ENCODE measurements at regions not wholly inside any gene's neighbourhood (a gene's known extent, or its start where the extent isn't known, plus 50 kb on each side); places are given as distances from the start of the nearest gene placed in this dataset.

DNA sequence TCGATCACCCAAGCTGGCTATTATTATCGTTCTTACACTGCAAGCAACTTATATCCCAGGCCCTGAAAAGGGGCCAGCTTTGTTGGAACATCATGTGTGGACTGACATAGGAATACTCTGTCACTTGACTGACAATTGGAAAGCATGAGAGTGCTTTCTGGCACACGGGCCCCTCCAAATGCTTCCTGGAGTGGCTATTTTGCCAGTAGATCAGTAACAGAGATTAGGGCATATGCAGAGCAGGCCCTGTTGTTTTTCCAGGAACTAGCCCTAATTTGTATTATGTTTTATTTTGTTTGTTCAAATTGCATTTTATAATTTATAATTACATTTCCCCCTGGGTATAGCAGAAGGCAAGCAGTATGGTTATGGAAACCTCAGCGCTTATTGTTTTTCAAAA, 170.1 kb upstream of the FRMD6 start:
- DNase-seq: no peak

DNA sequence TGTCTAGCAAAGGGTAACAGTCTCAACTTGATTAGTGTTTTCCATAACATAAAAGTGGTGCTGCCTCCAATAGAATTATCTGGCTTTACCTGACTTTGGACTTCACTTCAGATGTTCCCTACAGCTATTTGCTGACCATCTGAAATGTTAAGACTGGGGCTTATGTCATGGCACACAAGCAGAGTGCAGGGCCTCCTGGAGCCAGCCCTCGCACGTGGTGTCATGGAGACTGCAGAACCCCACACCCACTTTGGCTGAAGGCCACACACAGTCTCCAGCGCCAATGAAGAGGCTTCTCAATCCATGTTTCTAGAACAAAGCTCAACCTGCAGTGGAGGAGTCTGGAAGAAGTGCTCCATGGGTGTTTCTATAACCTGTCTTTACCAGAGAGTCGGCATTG, 169.6 kb upstream of the FRMD6 start:
- no peak for DNase-seq

DNA sequence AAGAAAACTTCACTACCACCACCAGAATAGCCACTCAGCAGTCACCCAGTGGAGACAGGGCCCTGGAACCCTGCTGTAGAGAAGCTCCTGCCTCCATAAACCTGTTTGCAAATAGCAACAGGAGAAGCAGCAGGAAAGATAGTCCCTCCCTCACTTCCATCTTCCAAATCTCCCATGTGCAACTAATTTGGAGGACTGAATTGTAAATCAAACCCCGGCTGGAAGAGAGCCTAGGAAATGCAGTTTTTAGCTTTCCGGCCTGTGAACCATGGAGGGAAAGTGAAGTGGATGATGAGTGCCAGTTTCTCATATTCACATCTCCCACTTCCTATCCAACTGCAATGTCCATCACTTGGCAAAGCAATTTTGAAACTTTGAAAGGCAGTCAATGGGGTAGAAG, 167.2 kb upstream of the FRMD6 start:
- DNase-seq: no peak

- no peak for DNase-seq
Observed at GRCh38 chr14:51485733-51486132, 166.0 kb upstream of the FRMD6 start.

DNA sequence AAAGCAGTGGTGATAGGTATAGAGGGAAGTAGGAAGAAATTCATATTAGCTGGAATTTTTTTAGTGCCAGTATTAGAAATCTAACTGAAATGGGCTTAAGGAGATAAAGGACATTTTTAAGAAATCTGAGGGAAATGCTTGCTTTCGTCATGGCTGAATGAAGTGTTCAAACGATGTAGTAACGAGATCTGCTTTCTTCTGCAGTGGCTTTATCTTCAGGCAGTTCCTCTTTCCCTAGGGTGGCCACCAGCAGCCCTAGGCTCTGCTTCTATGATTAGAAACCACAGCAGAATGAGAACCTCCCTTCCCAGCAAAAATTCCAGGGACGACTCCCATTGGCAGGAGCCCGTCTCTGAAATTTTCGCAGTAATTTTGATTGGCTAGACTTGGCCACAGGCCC, 163.9 kb upstream of the FRMD6 start:
- DNase-seq: no peak

DNA sequence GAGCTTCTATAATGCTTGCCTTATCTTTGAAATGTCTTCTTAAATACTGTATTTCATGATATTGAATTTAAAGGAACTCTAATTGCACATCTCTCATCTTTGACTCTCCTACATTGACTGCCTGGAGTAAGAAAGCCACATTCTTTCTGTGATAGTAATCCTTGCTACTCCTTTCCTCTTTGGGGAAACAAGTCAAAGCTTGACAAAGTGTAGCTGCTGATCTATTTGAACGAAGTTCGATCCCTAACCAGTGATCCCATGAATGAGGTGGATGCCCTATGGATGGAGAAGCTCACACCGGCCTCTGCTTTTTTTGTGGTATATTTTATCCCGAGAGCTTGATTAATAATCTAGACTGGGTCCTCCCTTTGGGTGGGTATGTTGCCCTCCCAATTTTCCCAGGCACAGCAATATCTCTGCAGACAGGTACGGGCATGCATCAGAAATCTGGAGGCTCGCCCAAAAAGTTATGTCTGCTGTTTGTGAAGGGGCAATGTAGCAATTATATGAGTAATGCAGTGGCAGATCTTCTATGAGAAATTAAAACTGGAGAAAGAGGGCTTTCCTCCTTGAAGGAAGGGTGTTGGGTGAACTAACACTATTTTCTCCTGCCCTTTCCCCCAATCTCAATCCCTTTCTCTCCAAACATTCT, 163.0 kb upstream of the FRMD6 start:
- DNase-seq: no peak

GRCh38 chr14:51490205-51490604, 161.5 kb upstream of the FRMD6 start:
- DNase-seq: no peak

- DNase-seq: no peak
Observed at GRCh38 chr14:51491036-51491545, 160.6 kb upstream of the FRMD6 start.

DNA sequence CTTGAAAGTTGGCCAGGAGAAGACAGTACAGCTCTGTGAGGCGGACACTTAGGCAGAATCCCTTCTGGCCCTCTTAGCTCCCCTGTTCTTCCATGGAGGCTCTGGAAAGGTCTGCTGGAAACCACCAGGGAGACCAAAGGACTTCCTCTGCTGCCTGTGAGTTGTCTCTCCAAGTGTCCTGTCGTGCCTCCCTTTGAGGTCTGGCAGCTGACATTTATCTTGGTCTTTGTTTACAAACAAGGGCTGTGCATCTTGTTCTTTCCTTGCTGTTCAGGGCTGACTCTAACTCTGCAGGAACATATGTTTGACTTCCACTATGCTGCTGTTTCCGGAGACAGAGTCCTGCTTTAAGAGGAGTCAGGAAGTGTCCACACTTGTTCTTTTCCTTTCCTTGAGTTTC, 159.9 kb upstream of the FRMD6 start:
- DNase-seq: no peak

DNA sequence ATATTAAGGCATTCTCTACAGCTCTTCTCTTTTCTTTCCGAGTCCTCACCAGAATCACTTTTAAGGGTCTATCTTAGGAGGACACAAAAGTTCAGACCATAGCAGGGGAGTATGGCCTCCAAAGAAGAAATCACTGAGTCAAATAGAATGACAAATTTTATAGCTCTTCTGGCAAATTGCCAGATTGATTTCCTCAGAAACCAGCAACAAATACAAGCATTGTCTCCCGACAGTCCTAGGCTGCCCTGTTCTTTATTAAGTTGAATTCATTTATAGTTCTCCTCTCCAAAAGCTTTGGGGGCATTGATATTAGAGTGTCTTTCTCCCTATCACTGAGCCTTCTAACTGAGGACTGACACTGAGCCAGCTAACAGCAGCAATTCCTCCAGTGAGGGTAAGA, 156.4 kb upstream of the FRMD6 start:
- DNase-seq: no peak

- DNase-seq: no peak
Observed at GRCh38 chr14:51498411-51499227, 153.1 kb upstream of the FRMD6 start.

GRCh38 chr14:51500776-51501175, 150.9 kb upstream of the FRMD6 start:
- no peak for DNase-seq

- DNase-seq: no peak
Observed at GRCh38 chr14:51501746-51502145, 150.0 kb upstream of the FRMD6 start.

- DNase-seq: no peak
Observed at GRCh38 chr14:51504669-51505068, 147.0 kb upstream of the FRMD6 start.

DNA sequence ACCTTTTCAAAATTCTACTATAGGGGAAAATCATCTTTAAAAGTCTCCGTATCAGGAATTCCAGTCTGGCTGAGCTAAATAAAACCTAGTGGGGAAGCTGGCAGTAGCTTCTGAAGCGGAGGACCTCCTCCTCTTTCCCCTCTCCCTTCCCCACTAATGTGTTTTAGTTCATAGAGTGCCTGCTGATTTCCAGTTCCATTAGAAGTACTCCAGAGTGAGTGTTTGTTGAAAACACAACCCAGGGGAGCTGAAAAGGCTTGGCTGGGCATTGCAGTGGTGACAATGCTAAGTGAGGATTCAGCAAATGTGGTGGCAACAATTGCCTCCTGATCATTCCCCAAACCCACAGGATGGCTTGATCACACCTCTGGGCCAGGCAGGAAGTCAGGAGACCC, 144.2 kb upstream of the FRMD6 start:
- DNase-seq: no peak

GRCh38 chr14:51507906-51508511, 143.7 kb upstream of the FRMD6 start:
- DNase-seq: no peak

- DNase-seq: no peak
Observed at GRCh38 chr14:51511265-51511664, 140.4 kb upstream of the FRMD6 start.

GRCh38 chr14:51512316-51512715, 139.4 kb upstream of the FRMD6 start:
- no peak for DNase-seq

DNA sequence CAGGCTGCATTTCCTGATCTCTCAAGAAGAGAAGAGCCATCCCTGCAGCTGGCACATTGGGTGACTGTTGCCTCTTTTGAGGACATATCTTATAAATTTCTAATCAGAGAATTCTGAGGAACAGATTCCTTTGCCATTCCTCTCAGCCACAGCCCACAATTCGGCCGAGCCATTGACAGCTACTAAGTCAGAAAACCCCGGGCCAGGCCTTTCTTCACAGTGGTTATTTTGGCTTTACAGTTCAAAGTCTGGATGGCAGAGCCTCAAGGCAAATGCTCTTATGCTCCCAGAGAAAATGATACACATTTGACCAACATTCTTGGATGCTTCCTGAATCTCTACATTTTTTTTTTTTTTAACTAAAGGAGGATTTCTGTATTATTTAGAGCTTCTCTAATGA, 138.4 kb upstream of the FRMD6 start:
- DNase-seq: no peak

DNA sequence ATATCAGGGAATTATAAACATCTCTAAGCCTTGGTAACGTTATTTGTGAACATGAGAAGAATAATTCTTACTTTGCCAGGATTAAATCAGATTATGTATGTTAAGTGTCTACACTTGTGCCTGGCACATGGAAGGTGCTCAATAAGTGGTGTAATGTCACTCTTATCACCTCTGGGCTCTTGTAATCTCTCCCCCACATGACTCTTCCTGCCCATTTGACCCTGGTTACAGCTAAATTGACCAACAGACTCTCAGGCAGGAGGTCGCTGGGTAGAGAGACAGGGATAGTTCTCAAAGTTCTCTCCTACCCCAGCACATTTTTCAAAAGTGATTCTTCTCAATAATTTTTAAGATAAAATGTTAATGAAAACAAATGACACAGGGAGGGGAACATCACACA, 137.8 kb upstream of the FRMD6 start:
- DNase-seq: no peak

GRCh38 chr14:51515611-51516010, 136.1 kb upstream of the FRMD6 start:
- DNase-seq: no peak

DNA sequence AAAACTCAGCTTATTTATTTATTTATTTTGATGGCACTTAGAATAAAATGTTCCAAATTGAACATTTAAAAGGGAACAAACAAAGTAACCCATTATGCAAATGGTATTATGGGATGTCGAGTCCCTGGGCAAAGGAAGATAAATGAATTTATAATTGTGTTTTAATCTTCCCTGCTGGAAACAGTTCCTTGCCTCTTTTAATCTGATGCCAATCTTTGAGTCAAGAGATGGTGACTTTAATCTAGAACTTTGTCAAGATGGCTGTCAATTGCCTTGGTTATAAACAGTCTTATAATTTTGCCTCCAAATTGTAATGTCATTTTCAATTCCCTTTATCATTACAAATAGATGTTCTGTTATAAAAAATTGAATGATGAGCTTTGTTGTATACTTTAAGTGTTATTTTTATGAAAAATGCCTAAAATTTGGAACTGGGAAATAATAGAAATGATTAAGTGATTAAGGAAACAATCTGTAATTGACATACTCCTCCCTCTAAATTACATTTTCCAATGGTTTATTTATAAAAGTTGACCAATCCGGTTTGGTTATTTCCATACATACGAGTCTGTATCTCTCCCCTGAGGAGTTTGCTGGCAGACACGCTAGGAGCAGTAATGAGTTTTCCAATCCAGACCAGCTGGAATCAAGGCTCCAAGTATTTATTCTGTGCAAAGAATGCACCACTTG, 134.9 kb upstream of the FRMD6 start:
- no peak for DNase-seq

- DNase-seq: no peak
Observed at GRCh38 chr14:51518280-51518679, 133.4 kb upstream of the FRMD6 start.

DNA sequence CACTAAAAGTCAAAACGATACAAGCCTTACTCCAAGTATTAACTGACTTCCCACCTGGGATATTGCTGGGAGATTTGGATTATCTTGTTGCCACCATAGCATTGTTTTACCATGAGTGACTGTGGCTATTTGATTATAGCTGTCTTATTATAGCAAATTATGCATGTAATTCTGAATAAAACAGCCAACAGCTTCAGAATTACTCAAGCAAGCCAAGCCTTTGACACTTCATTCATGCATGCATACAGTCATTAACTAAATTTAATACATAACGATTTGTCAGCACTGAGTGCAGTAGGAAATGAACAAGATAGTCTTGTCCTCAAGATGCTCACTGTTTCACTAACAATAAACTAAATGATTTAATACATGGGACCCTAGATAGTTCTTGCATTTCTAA, 133.0 kb upstream of the FRMD6 start:
- DNase-seq: no peak
